Progenitor cell of endocrine pancreas (in vitro differentiated cells): ENCODE measurements at regions not wholly inside any gene's neighbourhood (a gene's known extent, or its start where the extent isn't known, plus 50 kb on each side); places are given as distances from the start of the nearest gene placed in this dataset.
A peak's percentile ranks its signal among the peaks of the same experiment; 100 is the strongest.

Source experiments
- DNase-seq: peaks from one replicate; pipeline ENCODE4 v3.0.0; 2021; ENCODE audit warnings: low spot score; ENCODE audit not compliant: unreplicated experiment
- H3K27ac Mint-ChIP-seq: 2 replicates; pipeline ENCODE4 v1.8.0; 2021; ENCODE audit warnings: mild to moderate bottlenecking, moderate library complexity, mixed read lengths
- H3K27me3 Mint-ChIP-seq: 2 replicates; pipeline ENCODE4 v1.8.0; 2021; ENCODE audit warnings: mixed read lengths
- H3K36me3 Mint-ChIP-seq: 2 replicates; pipeline ENCODE4 v1.8.0; 2022; ENCODE audit warnings: mixed read lengths; ENCODE audit not compliant: insufficient read depth
- H3K4me1 Mint-ChIP-seq: 2 replicates; pipeline ENCODE4 v1.8.0; 2021; ENCODE audit warnings: low read depth, mixed read lengths
- H3K4me3 Mint-ChIP-seq: 2 replicates; pipeline ENCODE4 v1.8.0; 2021; ENCODE audit warnings: low read depth, mild to moderate bottlenecking, moderate library complexity, mixed read lengths
- H3K9me3 Mint-ChIP-seq: 2 replicates; pipeline ENCODE4 v1.8.0; 2021; ENCODE audit warnings: low read depth, mixed read lengths
- TF ChIP-seq, protein P1 (sequence below): fragments of 200-600 bp; sonication (generic); IDR thresholded peaks from one replicate; pipeline ENCODE4 v1.5.0; 2021; ENCODE audit warnings: antibody characterized with exemption, mild to moderate bottlenecking; ENCODE audit not compliant: unreplicated experiment

DNA sequence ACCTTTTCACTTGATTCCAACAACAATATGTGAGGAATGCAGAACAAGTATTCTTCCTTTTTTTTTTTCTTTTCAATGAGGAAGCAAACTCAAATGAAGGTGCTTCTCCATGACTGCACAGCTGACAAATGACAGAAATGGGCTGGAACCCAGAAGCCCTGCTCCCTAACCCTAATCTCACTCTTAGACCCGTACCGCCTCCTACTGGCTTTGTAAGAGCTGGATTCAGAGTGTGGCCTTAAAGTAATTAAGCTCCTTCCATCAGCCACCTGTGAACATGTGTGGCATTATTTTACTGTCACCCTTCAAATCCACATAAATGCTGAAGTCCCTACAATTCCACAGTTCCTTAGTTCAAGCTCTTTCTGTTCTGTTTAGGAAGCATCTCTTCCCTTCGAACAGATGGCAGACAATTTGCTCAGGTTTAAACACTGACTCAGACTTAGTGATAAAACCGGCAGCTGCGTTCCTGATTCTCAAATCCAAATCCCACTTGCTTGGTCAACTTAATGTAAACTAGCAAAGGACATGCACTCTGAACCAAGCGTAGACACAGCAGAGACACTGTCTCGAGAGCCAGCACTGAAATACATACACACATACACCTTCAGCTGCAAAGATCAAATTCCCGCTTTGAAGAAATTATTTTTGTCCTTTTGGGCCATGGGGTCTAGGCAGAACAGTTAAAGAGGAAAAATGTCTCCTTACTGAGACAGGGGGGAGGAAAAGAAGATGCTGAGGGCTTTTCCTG lies 316.7 kb upstream of the TLE4 start:
- Mint-ChIP-seq H3K27me3 (peaks cover 11% of the 10 kb centered on the region), H3K4me3 (no peak overlapping the region), H3K27ac (no peak overlapping the region), H3K4me1 (no peaks in the 10 kb centered on the region), H3K9me3 (no peaks in the 10 kb centered on the region), H3K36me3 (no peaks in the 10 kb centered on the region)
- no peak for DNase-seq
- TF ChIP-seq, protein P1, sequence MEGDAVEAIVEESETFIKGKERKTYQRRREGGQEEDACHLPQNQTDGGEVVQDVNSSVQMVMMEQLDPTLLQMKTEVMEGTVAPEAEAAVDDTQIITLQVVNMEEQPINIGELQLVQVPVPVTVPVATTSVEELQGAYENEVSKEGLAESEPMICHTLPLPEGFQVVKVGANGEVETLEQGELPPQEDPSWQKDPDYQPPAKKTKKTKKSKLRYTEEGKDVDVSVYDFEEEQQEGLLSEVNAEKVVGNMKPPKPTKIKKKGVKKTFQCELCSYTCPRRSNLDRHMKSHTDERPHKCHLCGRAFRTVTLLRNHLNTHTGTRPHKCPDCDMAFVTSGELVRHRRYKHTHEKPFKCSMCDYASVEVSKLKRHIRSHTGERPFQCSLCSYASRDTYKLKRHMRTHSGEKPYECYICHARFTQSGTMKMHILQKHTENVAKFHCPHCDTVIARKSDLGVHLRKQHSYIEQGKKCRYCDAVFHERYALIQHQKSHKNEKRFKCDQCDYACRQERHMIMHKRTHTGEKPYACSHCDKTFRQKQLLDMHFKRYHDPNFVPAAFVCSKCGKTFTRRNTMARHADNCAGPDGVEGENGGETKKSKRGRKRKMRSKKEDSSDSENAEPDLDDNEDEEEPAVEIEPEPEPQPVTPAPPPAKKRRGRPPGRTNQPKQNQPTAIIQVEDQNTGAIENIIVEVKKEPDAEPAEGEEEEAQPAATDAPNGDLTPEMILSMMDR, result peak; percentile 30

DNA sequence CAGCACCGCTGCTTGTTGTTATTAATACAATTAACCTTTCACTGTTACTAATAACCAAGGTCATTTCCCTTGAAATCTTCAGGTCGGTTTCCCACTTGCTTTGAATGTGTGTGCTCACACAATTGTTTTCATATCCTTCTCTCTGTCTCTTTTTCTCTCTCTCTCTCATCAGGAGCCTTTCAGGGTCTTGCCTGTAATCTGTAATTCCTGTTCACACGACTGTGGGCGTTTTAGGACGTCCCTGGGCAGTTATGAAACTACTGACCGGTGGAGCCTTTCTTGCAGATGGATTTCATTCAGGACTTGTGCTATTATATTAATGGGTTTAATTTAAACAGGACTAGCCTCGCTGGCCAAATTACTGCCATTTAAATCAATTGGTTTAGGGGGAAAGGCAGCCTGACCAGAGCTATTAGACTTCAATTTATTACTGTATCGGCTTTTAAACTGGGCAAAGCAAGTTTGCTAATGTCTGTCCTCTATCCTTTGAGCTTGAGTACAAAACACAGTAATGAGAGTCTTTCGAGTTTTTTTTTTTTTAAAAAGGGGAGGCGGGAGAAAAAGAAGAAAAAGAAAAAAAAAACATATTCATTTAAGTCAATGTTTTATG lies 316.0 kb upstream of the TLE4 start:
- no peaks in the 10 kb centered on the region for H3K9me3 Mint-ChIP-seq
- H3K4me3 Mint-ChIP-seq, result no peak overlapping the region
- peaks cover 18% of the 10 kb centered on the region for H3K27me3 Mint-ChIP-seq
- DNase-seq, result no peak
- TF ChIP-seq, protein P1, result no peak
- no peak overlapping the region for H3K27ac Mint-ChIP-seq
- H3K4me1 Mint-ChIP-seq, result no peaks in the 10 kb centered on the region
- H3K36me3 Mint-ChIP-seq, result no peaks in the 10 kb centered on the region

DNA sequence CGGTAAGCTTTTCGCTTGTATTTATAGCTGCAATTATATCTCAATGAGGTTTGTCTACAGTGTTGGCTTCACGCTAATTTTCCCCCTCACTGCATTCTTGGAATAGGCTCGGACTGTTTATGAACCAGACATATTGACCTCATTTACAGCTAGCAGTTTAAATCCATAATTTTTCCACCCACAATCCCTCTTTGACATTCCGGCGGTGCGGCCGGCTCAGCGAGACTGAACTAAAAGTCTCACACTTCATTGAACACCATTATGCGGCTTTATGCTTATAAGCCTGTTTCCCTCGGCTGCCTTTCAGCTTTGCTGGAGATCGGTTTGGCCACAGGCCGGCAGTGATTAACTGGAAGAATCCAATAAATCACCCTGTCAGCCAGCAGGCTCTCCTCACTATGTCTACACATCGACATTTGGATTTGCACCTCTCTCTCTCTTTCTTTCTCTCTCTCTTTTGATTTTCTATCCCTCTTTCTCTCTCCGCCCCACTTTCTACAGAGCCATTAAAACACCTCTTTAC lies 315.0 kb upstream of the TLE4 start:
- Mint-ChIP-seq H3K4me3 (no peak overlapping the region), H3K9me3 (no peaks in the 10 kb centered on the region), H3K36me3 (no peaks in the 10 kb centered on the region), H3K4me1 (no peaks in the 10 kb centered on the region), H3K27me3 (peaks cover 26% of the 10 kb centered on the region), H3K27ac (no peak overlapping the region)
- TF ChIP-seq, protein P1, result no peak
- DNase-seq, result peak; percentile 15

DNA sequence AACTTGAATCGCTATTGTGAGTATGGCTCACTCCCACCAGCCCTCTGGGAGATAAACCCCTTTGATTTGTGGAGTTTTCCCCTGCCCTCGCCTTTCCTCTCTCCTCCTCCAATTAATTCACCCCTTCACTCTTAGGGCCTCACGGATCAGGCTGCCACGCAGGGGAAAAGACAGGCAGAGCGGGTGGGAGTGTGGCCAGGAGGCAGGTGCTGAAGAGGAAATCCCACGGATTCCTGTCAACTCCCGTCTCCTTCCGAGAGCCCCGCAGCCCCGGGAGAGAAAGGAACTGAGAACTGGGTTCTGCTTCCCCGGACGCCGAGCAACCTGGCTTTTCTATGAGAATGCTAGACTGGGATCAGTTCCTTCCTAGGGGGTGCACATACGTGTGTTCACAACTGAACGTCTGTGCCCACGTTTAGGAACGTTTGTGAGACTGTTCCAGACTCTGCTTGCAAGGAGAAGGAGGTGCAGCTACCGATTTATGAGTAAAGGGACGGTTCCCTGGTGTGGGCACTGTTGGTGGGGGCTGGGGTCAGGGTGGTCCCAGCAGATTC lies 314.5 kb upstream of the TLE4 start:
- H3K4me3 Mint-ChIP-seq, result no peak overlapping the region
- TF ChIP-seq, protein P1, result no peak
- H3K27ac Mint-ChIP-seq, result no peak overlapping the region
- H3K27me3 Mint-ChIP-seq, result peaks cover 26% of the 10 kb centered on the region
- no peaks in the 10 kb centered on the region for H3K9me3 Mint-ChIP-seq
- no peaks in the 10 kb centered on the region for H3K36me3 Mint-ChIP-seq
- H3K4me1 Mint-ChIP-seq, result no peaks in the 10 kb centered on the region
- no peak for DNase-seq

DNA sequence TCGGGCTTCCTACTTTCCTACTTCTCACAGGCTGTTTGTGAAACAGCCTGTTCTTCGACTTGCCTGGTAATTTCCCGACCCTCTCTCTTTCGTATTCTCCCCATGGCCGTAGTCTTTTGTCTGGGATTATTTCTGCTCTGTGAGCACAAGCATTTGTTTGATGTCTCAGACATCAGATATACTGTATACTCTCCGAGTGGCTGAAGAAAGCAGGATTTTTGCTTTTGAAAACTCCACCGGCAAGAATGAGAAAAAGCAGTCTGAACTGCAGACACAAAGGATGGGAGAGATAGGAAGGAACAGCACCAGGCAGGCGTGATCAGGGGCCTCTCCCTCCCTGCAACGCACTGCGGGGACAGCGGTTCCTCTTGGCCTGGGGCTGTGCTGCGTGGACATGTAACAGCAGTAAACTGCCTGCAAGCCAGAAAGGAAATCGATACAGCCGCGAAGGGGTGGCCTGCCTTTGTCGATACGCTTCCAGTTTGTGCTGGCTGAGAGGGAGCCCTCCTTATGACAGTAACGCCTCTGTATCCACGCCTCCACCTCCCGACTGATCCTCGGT lies 313.9 kb upstream of the TLE4 start:
- Mint-ChIP-seq H3K4me3 (no peak overlapping the region), H3K4me1 (no peaks in the 10 kb centered on the region), H3K36me3 (no peaks in the 10 kb centered on the region), H3K27me3 (peaks cover 29% of the 10 kb centered on the region), H3K27ac (no peak overlapping the region), H3K9me3 (peaks cover 1% of the 10 kb centered on the region)
- DNase-seq, result no peak
- TF ChIP-seq, protein P1, result no peak
